ENCODE measurements at regions not wholly inside any gene's neighbourhood (a gene's known extent, or its start where the extent isn't known, plus 50 kb on each side); places are given as distances from the start of the nearest gene placed in this dataset.

- no peak overlapping the region for H3K27ac ChIP-seq (ENCODE audit: control insufficient read depth, insufficient read depth, low read length)
- H4K20me1 ChIP-seq (ENCODE audit: control insufficient read depth, extremely low read depth, insufficient read depth, low read length): no peaks in the 10 kb centered on the region
- DNase-seq (ENCODE audit: low read depth, low spot score) (no peak), FAIRE-seq (no peak)
- no peaks in the 10 kb centered on the region for H3K36me3 ChIP-seq (ENCODE audit: control insufficient read depth in 2 of 2, extremely low read depth in 1 of 2, insufficient read depth in 2 of 2, low read length in 2 of 2)
- H3K9ac ChIP-seq (ENCODE audit: control insufficient read depth, extremely low read depth, insufficient read depth, low read length): no peak overlapping the region
- no peaks in the 10 kb centered on the region for H3K4me1 ChIP-seq (ENCODE audit: control insufficient read depth, extremely low read depth, insufficient read depth, low read length)
- dilution Hi-C loops (cut with MboI; ENCODE audit: extremely low pct_ligation_motif_present, low sequenced_read_pairs): no loop called here
- no peak overlapping the region for H3K4me2 ChIP-seq (ENCODE audit: control insufficient read depth, extremely low read depth, insufficient read depth, low read depth, low read length)
- TF ChIP-seq EZH2 (IDR thresholded peaks at IDR 0.05; ENCODE audit: low read length) (no peak), CTCF (optimal IDR thresholded peaks at IDR 0.05 in 1 of 3, IDR thresholded peaks at IDR 0.05 in 1 of 3, conservative IDR thresholded peaks at IDR 0.05 in 1 of 3; ENCODE audit: extremely low read depth in 1 of 3, insufficient read depth in 2 of 3, low read length in 3 of 3) (no peak)
- no peaks in the 10 kb centered on the region for H3K27me3 ChIP-seq (ENCODE audit: control insufficient read depth, extremely low read depth, insufficient read depth, low read length)
- no peaks in the 10 kb centered on the region for H3K9me1 ChIP-seq (ENCODE audit: control insufficient read depth, extremely low read depth, insufficient read depth, low read length)
- H3K79me2 ChIP-seq (ENCODE audit: control insufficient read depth, insufficient read depth, low read length): no peaks in the 10 kb centered on the region
- H2AFZ ChIP-seq (ENCODE audit: control insufficient read depth, low read length): no peak overlapping the region
- H3K9me3 ChIP-seq (ENCODE audit: control insufficient read depth, low read depth, low read length): no peaks in the 10 kb centered on the region
- no peak overlapping the region for H3K4me3 ChIP-seq (ENCODE audit: control insufficient read depth in 2 of 3, extremely low read depth in 1 of 3, insufficient read depth in 2 of 3, low read depth in 1 of 3, low read length in 3 of 3)
These were observed 200.7 kb downstream of the SATB1 start for GRCh38 chr3:18224426-18224825.

GRCh38 chr3:18223974-18224373, 201.2 kb downstream of the SATB1 start:
- TF ChIP-seq EZH2 (IDR thresholded peaks at IDR 0.05; ENCODE audit: low read length) (no peak), CTCF (optimal IDR thresholded peaks at IDR 0.05 in 1 of 3, IDR thresholded peaks at IDR 0.05 in 1 of 3, conservative IDR thresholded peaks at IDR 0.05 in 1 of 3; ENCODE audit: extremely low read depth in 1 of 3, insufficient read depth in 2 of 3, low read length in 3 of 3) (no peak)
- H3K9ac ChIP-seq (ENCODE audit: control insufficient read depth, extremely low read depth, insufficient read depth, low read length): no peak overlapping the region
- H3K27me3 ChIP-seq (ENCODE audit: control insufficient read depth, extremely low read depth, insufficient read depth, low read length): no peaks in the 10 kb centered on the region
- dilution Hi-C loops (cut with MboI; ENCODE audit: extremely low pct_ligation_motif_present, low sequenced_read_pairs): no loop called here
- H3K4me1 ChIP-seq (ENCODE audit: control insufficient read depth, extremely low read depth, insufficient read depth, low read length): no peaks in the 10 kb centered on the region
- no peak for DNase-seq (ENCODE audit: low read depth, low spot score)
- H3K79me2 ChIP-seq (ENCODE audit: control insufficient read depth, insufficient read depth, low read length): no peaks in the 10 kb centered on the region
- H3K9me1 ChIP-seq (ENCODE audit: control insufficient read depth, extremely low read depth, insufficient read depth, low read length): no peaks in the 10 kb centered on the region
- no peaks in the 10 kb centered on the region for H4K20me1 ChIP-seq (ENCODE audit: control insufficient read depth, extremely low read depth, insufficient read depth, low read length)
- H3K4me2 ChIP-seq (ENCODE audit: control insufficient read depth, extremely low read depth, insufficient read depth, low read depth, low read length): no peak overlapping the region
- no peak for FAIRE-seq
- no peaks in the 10 kb centered on the region for H3K36me3 ChIP-seq (ENCODE audit: control insufficient read depth in 2 of 2, extremely low read depth in 1 of 2, insufficient read depth in 2 of 2, low read length in 2 of 2)
- no peaks in the 10 kb centered on the region for H3K9me3 ChIP-seq (ENCODE audit: control insufficient read depth, low read depth, low read length)
- H3K27ac ChIP-seq (ENCODE audit: control insufficient read depth, insufficient read depth, low read length): no peak overlapping the region
- H3K4me3 ChIP-seq (ENCODE audit: control insufficient read depth in 2 of 3, extremely low read depth in 1 of 3, insufficient read depth in 2 of 3, low read depth in 1 of 3, low read length in 3 of 3): no peak overlapping the region
- no peak overlapping the region for H2AFZ ChIP-seq (ENCODE audit: control insufficient read depth, low read length)
